ENCODE measurements at regions not wholly inside any gene's neighbourhood (a gene's known extent, or its start where the extent isn't known, plus 50 kb on each side); places are given as distances from the start of the nearest gene placed in this dataset.

DNA sequence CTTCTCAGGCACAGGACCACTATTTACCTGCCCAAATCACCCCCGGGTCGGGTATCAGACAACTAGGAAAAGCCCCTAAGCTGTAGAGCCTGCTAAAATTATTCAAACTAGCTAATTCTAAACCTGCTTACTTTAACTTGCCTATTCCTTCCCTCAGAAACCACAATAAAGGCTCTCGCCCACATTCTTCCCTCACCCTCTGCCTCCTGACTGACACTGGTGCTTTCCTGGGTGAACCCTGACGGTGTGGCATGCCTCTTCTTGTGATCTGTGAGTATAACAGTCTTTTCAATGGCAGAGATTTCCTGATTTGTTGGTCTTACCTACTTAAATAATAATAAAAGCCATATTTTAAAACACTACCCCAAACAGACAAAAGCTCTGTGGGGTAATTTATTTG, 209.4 kb upstream of the XIST start:
- TF ChIP-seq, protein P1, sequence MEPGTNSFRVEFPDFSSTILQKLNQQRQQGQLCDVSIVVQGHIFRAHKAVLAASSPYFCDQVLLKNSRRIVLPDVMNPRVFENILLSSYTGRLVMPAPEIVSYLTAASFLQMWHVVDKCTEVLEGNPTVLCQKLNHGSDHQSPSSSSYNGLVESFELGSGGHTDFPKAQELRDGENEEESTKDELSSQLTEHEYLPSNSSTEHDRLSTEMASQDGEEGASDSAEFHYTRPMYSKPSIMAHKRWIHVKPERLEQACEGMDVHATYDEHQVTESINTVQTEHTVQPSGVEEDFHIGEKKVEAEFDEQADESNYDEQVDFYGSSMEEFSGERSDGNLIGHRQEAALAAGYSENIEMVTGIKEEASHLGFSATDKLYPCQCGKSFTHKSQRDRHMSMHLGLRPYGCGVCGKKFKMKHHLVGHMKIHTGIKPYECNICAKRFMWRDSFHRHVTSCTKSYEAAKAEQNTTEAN (CRISPR knock-in tag; IDR thresholded peaks at IDR 0.05): no peak
- TF ChIP-seq, protein P2, sequence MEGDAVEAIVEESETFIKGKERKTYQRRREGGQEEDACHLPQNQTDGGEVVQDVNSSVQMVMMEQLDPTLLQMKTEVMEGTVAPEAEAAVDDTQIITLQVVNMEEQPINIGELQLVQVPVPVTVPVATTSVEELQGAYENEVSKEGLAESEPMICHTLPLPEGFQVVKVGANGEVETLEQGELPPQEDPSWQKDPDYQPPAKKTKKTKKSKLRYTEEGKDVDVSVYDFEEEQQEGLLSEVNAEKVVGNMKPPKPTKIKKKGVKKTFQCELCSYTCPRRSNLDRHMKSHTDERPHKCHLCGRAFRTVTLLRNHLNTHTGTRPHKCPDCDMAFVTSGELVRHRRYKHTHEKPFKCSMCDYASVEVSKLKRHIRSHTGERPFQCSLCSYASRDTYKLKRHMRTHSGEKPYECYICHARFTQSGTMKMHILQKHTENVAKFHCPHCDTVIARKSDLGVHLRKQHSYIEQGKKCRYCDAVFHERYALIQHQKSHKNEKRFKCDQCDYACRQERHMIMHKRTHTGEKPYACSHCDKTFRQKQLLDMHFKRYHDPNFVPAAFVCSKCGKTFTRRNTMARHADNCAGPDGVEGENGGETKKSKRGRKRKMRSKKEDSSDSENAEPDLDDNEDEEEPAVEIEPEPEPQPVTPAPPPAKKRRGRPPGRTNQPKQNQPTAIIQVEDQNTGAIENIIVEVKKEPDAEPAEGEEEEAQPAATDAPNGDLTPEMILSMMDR (IDR thresholded peaks at IDR 0.05): no peak
- TF ChIP-seq CBFB (CRISPR knock-in tag; IDR thresholded peaks at IDR 0.05; ENCODE audit: low read depth): no peak
- TF ChIP-seq, protein P3, sequence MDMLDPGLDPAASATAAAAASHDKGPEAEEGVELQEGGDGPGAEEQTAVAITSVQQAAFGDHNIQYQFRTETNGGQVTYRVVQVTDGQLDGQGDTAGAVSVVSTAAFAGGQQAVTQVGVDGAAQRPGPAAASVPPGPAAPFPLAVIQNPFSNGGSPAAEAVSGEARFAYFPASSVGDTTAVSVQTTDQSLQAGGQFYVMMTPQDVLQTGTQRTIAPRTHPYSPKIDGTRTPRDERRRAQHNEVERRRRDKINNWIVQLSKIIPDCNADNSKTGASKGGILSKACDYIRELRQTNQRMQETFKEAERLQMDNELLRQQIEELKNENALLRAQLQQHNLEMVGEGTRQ (CRISPR knock-in tag; IDR thresholded peaks at IDR 0.05): no peak
- TF ChIP-seq, protein P4, sequence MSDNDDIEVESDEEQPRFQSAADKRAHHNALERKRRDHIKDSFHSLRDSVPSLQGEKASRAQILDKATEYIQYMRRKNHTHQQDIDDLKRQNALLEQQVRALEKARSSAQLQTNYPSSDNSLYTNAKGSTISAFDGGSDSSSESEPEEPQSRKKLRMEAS (CRISPR knock-in tag; IDR thresholded peaks at IDR 0.05): no peak
- no peak for TF ChIP-seq TCF7 (CRISPR knock-in tag; IDR thresholded peaks at IDR 0.05; ENCODE audit: low read depth)
- TF ChIP-seq SP1 (CRISPR knock-in tag; conservative IDR thresholded peaks at IDR 0.05): no peak
- no peak for TF ChIP-seq MXD4 (CRISPR knock-in tag; IDR thresholded peaks at IDR 0.05; ENCODE audit: borderline replicate concordance)
- no peak for TF ChIP-seq FOXJ3 (CRISPR knock-in tag; IDR thresholded peaks at IDR 0.05; ENCODE audit: borderline replicate concordance)
- no peak for TF ChIP-seq ZNF138 (CRISPR knock-in tag; conservative IDR thresholded peaks at IDR 0.05)
